K562 (cell line): ENCODE measurements at regions not wholly inside any gene's neighbourhood (a gene's known extent, or its start where the extent isn't known, plus 50 kb on each side); places are given as distances from the start of the nearest gene placed in this dataset.

Experiments
- ARID4B ChIP-seq: sonication (generic); formaldehyde crosslinking; IDR thresholded peaks from 2 replicates; pipeline ENCODE4 v1.8.0; 2022; ENCODE audit warnings: mild to moderate bottlenecking, missing genetic modification reagents
- FOXP1 ChIP-seq: sonication (generic); formaldehyde crosslinking; IDR thresholded peaks from 2 replicates; pipeline ENCODE4 v1.8.0; 2022; ENCODE audit warnings: mild to moderate bottlenecking, missing genetic modification reagents
- MAFK ChIP-seq: IDR thresholded peaks from 2 replicates; pipeline ENCODE4 v1.6.1; 2011; ENCODE audit warnings: low read length, improper control_type of control experiment
- PTBP1 ChIP-seq: fragments of 200-400 bp; formaldehyde crosslinking; IDR thresholded peaks from 2 replicates; pipeline ENCODE4 v1.6.1; 2017; ENCODE audit warnings: low read depth, low read length

- TF ChIP-seq PTBP1, result no peak
- TF ChIP-seq MAFK, result no peak
- no peak for TF ChIP-seq ARID4B (CRISPR knock-in tag)
- no peak for TF ChIP-seq FOXP1 (CRISPR knock-in tag)
Observed at GRCh38 chr16:62963846-62964245, 927.6 kb upstream of the CDH8 start.
